Astrocyte of the spinal cord (primary cell): ENCODE measurements at regions not wholly inside any gene's neighbourhood (a gene's known extent, or its start where the extent isn't known, plus 50 kb on each side); places are given as distances from the start of the nearest gene placed in this dataset.
A peak's percentile ranks its signal among the peaks of the same experiment; 100 is the strongest.

Experiments
- DNase-seq: peaks from one replicate; pipeline ENCODE4 v3.0.0; 2011; ENCODE audit warnings: low read depth, low spot score
- H3K4me3 ChIP-seq: 2 replicates; pipeline ENCODE4 v1.5.1; 2011; ENCODE audit warnings: low read depth, mild to moderate bottlenecking, low read length, moderate library complexity
- CTCF ChIP-seq: IDR thresholded peaks from 2 replicates; pipeline ENCODE4 v1.5.1; 2012; ENCODE audit warnings: low read depth, mild to moderate bottlenecking, low read length, inconsistent platforms
- in situ Hi-C: cut with HindIII; loops from 2 replicates; pipeline ENCODE4 v1.10.0; 2017; ENCODE audit warnings: low sequenced_read_pairs

DNA sequence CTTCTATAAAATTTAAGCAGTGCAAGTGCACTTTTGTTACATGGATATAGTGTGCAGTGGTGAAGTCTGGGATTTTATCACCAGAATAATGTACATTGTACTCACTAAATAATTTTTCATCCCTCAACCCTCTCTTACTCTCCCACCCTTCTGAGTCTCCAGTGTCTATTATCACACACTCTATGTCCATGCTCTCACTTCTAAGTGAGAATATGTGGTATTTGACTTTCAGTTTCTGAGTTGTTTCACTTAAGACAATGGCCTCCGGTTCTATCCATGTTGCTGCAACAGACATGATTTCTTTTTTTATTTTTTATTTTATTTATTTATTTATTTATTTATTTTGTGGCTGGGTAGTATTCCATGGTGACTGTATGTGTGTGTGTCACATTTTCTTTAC lies 855.9 kb upstream of the PHF14 start:
- TF ChIP-seq CTCF = no peak
- in situ Hi-C loops = no loop called here
- no peak overlapping the region for H3K4me3 ChIP-seq
- DNase-seq = no peak

- no peak overlapping the region for H3K4me3 ChIP-seq
- TF ChIP-seq CTCF = no peak
- in situ Hi-C loops = no loop called here
- DNase-seq = no peak
These were observed 852.7 kb upstream of the PHF14 start for GRCh38 chr7:10120936-10121335.

DNA sequence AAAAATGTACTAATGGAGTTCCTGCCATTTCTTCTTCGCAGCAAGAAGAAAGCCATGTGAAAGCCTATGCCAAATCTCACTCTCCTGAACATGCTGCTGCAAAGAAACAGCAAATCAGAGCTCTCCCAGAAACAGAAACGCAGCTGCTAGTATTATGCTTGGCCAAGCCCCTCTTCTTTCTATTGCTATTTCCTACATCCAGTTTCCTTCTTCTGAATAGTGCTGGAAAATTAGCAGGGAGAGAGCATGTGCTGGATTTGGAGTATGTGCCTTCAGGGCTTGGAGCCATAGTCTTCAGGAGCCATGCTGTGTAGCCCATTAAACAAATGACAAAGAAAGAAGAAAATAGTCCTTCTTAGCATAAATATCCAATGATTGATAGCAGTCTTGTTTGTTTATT lies 852.0 kb upstream of the PHF14 start:
- in situ Hi-C loops = no loop called here
- no peak overlapping the region for H3K4me3 ChIP-seq
- no peak for DNase-seq
- no peak for TF ChIP-seq CTCF

- TF ChIP-seq CTCF = no peak
- H3K4me3 ChIP-seq = no peak overlapping the region
- in situ Hi-C loops = no loop called here
- DNase-seq = no peak
These were observed 851.0 kb upstream of the PHF14 start for GRCh38 chr7:10122551-10123100.

- peak; percentile 1 for DNase-seq
- peak; percentile 19 for TF ChIP-seq CTCF
- in situ Hi-C loops = no loop called here
- no peak overlapping the region for H3K4me3 ChIP-seq
These were observed 844.9 kb upstream of the PHF14 start for GRCh38 chr7:10128748-10129147.

- in situ Hi-C loops = no loop called here
- no peak for TF ChIP-seq CTCF
- no peak for DNase-seq
- no peak overlapping the region for H3K4me3 ChIP-seq
These were observed 835.4 kb upstream of the PHF14 start for GRCh38 chr7:10138087-10138854.
